VCaP (cell line): ENCODE measurements at regions not wholly inside any gene's neighbourhood (a gene's known extent, or its start where the extent isn't known, plus 50 kb on each side); places are given as distances from the start of the nearest gene placed in this dataset.

Source experiments
- H3K27ac ChIP-seq: fragments of 450-650 bp; 2 replicates; pipeline ENCODE4 v1.5.1; 2017
- CTCF ChIP-seq: fragments of 450-650 bp; conservative IDR thresholded peaks from 2 replicates; pipeline ENCODE4 v1.5.1; 2017; ENCODE audit warnings: mild to moderate bottlenecking, moderate library complexity

DNA sequence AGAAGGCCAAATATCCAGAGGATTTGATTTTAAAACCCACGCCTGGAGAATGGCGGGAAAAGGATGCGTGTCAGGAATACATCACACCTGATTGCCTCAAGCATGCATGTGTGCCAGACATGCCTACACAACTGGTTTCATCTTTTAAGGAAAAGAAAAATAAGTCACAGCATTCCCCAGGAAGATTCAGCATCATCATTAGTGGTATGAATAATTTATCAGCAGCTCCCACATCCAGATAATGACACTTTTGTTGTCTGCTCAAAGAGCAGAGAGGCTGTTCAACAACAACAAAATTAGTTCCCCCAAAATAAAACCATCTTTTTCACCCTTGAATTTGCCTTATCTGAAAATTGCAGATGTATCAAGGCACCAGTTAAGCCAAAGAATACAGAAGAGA lies 328.6 kb upstream of the C1orf87 start:
- no peak overlapping the region for H3K27ac ChIP-seq
- TF ChIP-seq CTCF, result no peak

DNA sequence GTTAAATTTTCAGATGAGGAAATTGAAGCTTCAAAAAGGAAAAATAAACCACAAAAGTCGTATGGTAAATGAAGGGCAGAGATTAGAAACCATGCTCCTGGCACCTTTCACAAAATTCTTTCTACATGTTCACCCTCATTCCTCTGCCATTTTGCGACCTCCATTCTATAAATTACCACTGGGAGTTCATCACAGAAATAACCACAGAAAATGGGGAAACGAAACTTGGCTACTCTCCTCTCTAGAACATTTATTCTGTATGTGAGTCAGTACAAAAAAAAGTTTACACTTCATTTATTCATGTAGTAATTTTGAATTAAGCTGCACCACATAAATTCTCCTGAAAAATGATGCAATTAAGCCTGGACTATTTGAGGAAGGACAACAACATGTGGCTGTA lies 320.9 kb upstream of the C1orf87 start:
- TF ChIP-seq CTCF, result no peak
- H3K27ac ChIP-seq, result no peak overlapping the region

GRCh38 chr1:60390593-60391282 lies 317.2 kb upstream of the C1orf87 start:
- TF ChIP-seq CTCF, result no peak
- H3K27ac ChIP-seq, result no peak overlapping the region

- no peak overlapping the region for H3K27ac ChIP-seq
- TF ChIP-seq CTCF, result no peak
These were observed 314.8 kb upstream of the C1orf87 start for GRCh38 chr1:60388092-60388987.

GRCh38 chr1:60387175-60387574 lies 313.6 kb upstream of the C1orf87 start:
- H3K27ac ChIP-seq, result no peak overlapping the region
- no peak for TF ChIP-seq CTCF

- TF ChIP-seq CTCF, result no peak
- no peak overlapping the region for H3K27ac ChIP-seq
These were observed 312.7 kb upstream of the C1orf87 start for GRCh38 chr1:60386249-60386648.

DNA sequence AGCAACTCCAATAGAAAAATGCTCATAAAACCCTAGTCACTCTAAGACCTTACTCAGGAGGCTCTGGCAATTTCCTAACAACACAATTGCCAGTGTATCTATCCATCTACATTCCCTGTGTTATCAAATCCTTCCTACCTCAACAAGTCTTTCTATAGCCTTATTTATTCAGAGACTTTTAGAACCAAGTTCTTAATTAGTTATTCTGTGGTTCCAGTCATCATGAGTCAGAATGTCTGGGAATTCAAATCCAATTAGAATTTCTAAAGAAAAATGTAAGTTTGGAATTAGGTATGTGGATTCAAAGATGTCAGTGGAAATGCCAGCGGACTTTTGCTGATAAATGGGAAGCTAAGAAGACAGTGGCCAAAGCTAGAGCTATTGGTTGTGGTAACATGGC lies 302.6 kb upstream of the C1orf87 start:
- TF ChIP-seq CTCF, result no peak
- H3K27ac ChIP-seq, result no peak overlapping the region
